SU-DHL-6 (cell line): ENCODE measurements at regions not wholly inside any gene's neighbourhood (a gene's known extent, or its start where the extent isn't known, plus 50 kb on each side); places are given as distances from the start of the nearest gene placed in this dataset.

Experiments used
- EZH2phosphoT487 ChIP-seq: fragments of 200-600 bp; sonication (generic), shearing (Covaris generic); conservative IDR thresholded peaks from 2 replicates; pipeline ENCODE4 v1.6.1; 2018; ENCODE audit warnings: mild to moderate bottlenecking, antibody characterized with exemption, low read length, moderate library complexity, mixed read lengths
- TF ChIP-seq, protein P1 (sequence below): fragments of 200-600 bp; sonication (generic); IDR thresholded peaks from one replicate; pipeline ENCODE4 v1.5.1; 2017; ENCODE audit warnings: antibody characterized with exemption, mild to moderate bottlenecking, low read length, moderate library complexity; ENCODE audit not compliant: insufficient read depth, poor library complexity, severe bottlenecking

GRCh38 chr13:48862572-48862971 lies 113.1 kb upstream of the FNDC3A start:
- TF ChIP-seq, protein P1, sequence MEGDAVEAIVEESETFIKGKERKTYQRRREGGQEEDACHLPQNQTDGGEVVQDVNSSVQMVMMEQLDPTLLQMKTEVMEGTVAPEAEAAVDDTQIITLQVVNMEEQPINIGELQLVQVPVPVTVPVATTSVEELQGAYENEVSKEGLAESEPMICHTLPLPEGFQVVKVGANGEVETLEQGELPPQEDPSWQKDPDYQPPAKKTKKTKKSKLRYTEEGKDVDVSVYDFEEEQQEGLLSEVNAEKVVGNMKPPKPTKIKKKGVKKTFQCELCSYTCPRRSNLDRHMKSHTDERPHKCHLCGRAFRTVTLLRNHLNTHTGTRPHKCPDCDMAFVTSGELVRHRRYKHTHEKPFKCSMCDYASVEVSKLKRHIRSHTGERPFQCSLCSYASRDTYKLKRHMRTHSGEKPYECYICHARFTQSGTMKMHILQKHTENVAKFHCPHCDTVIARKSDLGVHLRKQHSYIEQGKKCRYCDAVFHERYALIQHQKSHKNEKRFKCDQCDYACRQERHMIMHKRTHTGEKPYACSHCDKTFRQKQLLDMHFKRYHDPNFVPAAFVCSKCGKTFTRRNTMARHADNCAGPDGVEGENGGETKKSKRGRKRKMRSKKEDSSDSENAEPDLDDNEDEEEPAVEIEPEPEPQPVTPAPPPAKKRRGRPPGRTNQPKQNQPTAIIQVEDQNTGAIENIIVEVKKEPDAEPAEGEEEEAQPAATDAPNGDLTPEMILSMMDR: no peak
- TF ChIP-seq EZH2phosphoT487: no peak
